Lower lobe of right lung (tissue), 2 donors: ENCODE measurements at regions not wholly inside any gene's neighbourhood (a gene's known extent, or its start where the extent isn't known, plus 50 kb on each side); places are given as distances from the start of the nearest gene placed in this dataset.

Experiments
- ATAC-seq, 2 donors: fragments of 200-7000 bp; cut with Tn5 transposase; one replicate each; pipeline ENCODE4 v1.9.1; 2020 to 2022; ENCODE audit warnings: mild to moderate bottlenecking in 2 of 2, moderate library complexity in 2 of 2
- DNase-seq: peaks from one replicate; pipeline ENCODE4 v3.0.0-alpha.2; 2020
- H3K27ac ChIP-seq: fragments of 200-600 bp; one replicate; pipeline ENCODE4 v1.8.0; 2022
- H3K27me3 ChIP-seq: fragments of 200-600 bp; one replicate; pipeline ENCODE4 v1.8.0; 2022; ENCODE audit warnings: low read depth
- H3K36me3 ChIP-seq: fragments of 200-600 bp; one replicate; pipeline ENCODE4 v1.8.0; 2022; ENCODE audit warnings: mild to moderate bottlenecking
- H3K4me1 ChIP-seq: fragments of 200-600 bp; one replicate; pipeline ENCODE4 v1.8.0; 2022
- H3K4me3 ChIP-seq: fragments of 200-600 bp; one replicate; pipeline ENCODE4 v1.8.0; 2022; ENCODE audit warnings: mild to moderate bottlenecking
- H3K9me3 ChIP-seq: fragments of 200-600 bp; one replicate; pipeline ENCODE4 v1.8.0; 2022
- CTCF ChIP-seq: fragments of 200-600 bp; IDR thresholded peaks from one replicate; pipeline ENCODE4 v1.8.0; 2022; ENCODE audit warnings: antibody characterized with exemption, mild to moderate bottlenecking
- intact Hi-C: fragments of 100-400 bp; cut with DNase I; formaldehyde crosslinking; loops from one replicate; pipeline ENCODE4 v1.11.0; 2022
- donor health status: DM: no; HTN: yes; CAD: no; lungs with severe emphysema.

DNA sequence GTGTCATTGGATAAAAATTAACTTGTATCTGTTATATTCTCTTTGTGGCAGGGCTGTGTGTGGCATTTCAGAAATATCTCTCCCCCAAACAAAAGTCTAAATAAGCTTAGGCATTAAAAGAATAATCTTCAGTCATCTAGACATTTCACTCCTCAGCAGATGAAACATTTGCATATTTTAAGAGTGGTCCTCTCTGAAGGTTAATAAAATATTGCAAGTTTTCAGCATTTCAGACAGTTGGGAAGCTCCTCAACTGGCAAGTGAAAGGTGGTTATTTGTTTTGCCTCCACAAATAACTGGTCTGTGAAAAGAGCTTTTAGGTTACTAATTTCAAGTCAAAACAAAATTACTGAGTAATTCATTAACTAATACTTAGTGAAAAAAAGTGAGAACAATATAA, 462.6 kb downstream of the EPHA4 start:
- Histone ChIP-seq H3K27ac (no peak overlapping the region), H3K36me3 (no peaks in the 10 kb centered on the region), H3K4me1 (peaks cover 3% of the 10 kb centered on the region), H3K27me3 (no peaks in the 10 kb centered on the region), H3K4me3 (no peak overlapping the region), H3K9me3 (no peaks in the 10 kb centered on the region)
- no peak for TF ChIP-seq CTCF
- DNase-seq (no peak), ATAC-seq (no peak)
- intact Hi-C loops = no loop called here

- DNase-seq (no peak), ATAC-seq (no peak)
- intact Hi-C loops = no loop called here
- H3K27me3 ChIP-seq = no peaks in the 10 kb centered on the region
- no peak overlapping the region for H3K27ac ChIP-seq
- no peak for TF ChIP-seq CTCF
- H3K36me3 ChIP-seq = no peaks in the 10 kb centered on the region
- H3K9me3 ChIP-seq = no peaks in the 10 kb centered on the region
- no peak overlapping the region for H3K4me3 ChIP-seq
- H3K4me1 ChIP-seq = no peaks in the 10 kb centered on the region
Measured at GRCh38 chr2:221111739-221112138, 460.4 kb downstream of the EPHA4 start.

DNA sequence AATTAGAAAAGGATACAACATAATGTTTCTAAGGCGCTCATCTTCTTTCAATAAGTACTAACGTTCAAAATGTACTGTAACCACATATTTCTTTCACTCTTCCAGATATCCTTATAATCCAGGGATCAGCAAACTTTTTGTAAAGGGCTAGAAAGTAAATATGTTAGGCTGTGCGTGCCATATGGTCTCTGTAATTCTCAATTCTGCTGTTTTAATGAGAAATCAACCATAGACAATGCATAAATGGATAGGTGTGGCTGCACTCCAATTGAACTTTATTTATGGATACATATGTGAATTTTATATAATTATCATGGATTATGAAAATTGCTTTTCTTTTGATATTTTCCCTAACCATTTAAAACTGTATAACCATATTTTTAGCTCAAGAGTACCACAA, 459.4 kb downstream of the EPHA4 start:
- intact Hi-C loops = no loop called here
- Histone ChIP-seq H3K4me3 (no peak overlapping the region), H3K4me1 (no peaks in the 10 kb centered on the region), H3K36me3 (no peaks in the 10 kb centered on the region), H3K9me3 (no peaks in the 10 kb centered on the region), H3K27me3 (no peaks in the 10 kb centered on the region), H3K27ac (no peak overlapping the region)
- TF ChIP-seq CTCF = no peak
- no peak for DNase-seq
- no peak for ATAC-seq

DNA sequence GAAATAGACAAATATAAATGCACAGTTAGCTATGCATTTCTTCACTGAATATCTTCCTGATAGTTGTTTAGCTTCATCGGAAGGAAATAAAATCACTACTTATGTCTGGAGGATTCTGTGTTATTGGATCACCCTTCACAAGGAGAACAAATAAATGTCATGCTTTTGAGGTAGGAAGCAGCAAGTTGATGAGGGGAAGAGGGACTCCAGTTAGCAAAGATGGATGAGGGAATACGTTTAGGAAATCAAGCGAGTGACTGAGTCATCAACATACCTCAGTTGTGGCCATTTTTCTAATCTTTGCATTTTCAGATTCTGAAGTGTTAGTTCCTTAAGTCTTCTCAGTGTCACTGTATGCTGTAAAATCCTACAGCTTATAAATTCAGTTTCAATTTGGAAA, 456.2 kb downstream of the EPHA4 start:
- no peak overlapping the region for H3K27ac ChIP-seq
- no peaks in the 10 kb centered on the region for H3K27me3 ChIP-seq
- DNase-seq (no peak), ATAC-seq (no peak)
- TF ChIP-seq CTCF = no peak
- H3K4me1 ChIP-seq = no peaks in the 10 kb centered on the region
- no peaks in the 10 kb centered on the region for H3K9me3 ChIP-seq
- H3K36me3 ChIP-seq = no peaks in the 10 kb centered on the region
- intact Hi-C loops = no loop called here
- no peak overlapping the region for H3K4me3 ChIP-seq

GRCh38 chr2:221120643-221121042, 451.5 kb downstream of the EPHA4 start:
- intact Hi-C loops = no loop called here
- Histone ChIP-seq H3K27me3 (no peaks in the 10 kb centered on the region), H3K4me1 (no peaks in the 10 kb centered on the region), H3K4me3 (no peak overlapping the region), H3K9me3 (no peaks in the 10 kb centered on the region), H3K36me3 (no peaks in the 10 kb centered on the region), H3K27ac (no peak overlapping the region)
- DNase-seq (no peak), ATAC-seq (no peak)
- TF ChIP-seq CTCF = no peak

DNA sequence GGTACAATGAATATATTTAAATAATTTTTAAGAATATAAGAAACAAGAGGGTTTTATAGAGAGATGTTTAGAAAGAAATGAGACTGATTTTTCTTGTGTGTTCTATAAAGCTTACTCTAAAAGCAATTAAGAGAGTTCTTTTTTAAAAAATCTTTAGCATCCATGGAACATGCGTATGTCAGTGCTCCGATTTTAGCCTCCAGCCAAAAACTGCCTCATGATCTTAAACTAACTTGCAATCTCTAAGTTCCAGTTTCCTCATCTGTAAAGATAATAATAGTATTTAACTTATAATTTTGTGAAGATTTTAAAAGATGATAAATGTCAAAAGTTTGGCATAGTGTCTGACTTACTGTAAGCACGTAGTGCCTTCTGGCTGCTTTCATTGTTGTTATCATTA, 448.7 kb downstream of the EPHA4 start:
- no peak for DNase-seq
- H3K4me3 ChIP-seq = no peak overlapping the region
- no peaks in the 10 kb centered on the region for H3K36me3 ChIP-seq
- no peak overlapping the region for H3K27ac ChIP-seq
- no peaks in the 10 kb centered on the region for H3K4me1 ChIP-seq
- intact Hi-C loops = no loop called here
- H3K9me3 ChIP-seq = peaks cover 3% of the 10 kb centered on the region
- H3K27me3 ChIP-seq = no peaks in the 10 kb centered on the region
- no peak for ATAC-seq
- TF ChIP-seq CTCF = no peak
